Gastrocnemius medialis (tissue), 4 donors: ENCODE measurements at regions not wholly inside any gene's neighbourhood (a gene's known extent, or its start where the extent isn't known, plus 50 kb on each side); places are given as distances from the start of the nearest gene placed in this dataset.

Experiments
- CTCF ChIP-seq, 5 experiments: fragments of 450-650 bp in 3 of 5; fragments of 200-600 bp in 2 of 5; sonication (generic) in 2 of 5; IDR thresholded peaks in 4 of 5; conservative IDR thresholded peaks in 1 of 5; 1 replicate in 4 of 5; 2 replicates in 1 of 5; pipeline ENCODE4 v1.5.1; 2016 to 2019; ENCODE audit warnings: antibody characterized with exemption in 5 of 5, mild to moderate bottlenecking in 3 of 5, moderate library complexity in 3 of 5
- POLR2A ChIP-seq, 2 donors: fragments of 450-650 bp; IDR thresholded peaks; one replicate each; pipeline ENCODE4 v1.6.1; 2017; ENCODE audit warnings: antibody characterized with exemption in 2 of 2, mild to moderate bottlenecking in 2 of 2, moderate library complexity in 2 of 2

DNA sequence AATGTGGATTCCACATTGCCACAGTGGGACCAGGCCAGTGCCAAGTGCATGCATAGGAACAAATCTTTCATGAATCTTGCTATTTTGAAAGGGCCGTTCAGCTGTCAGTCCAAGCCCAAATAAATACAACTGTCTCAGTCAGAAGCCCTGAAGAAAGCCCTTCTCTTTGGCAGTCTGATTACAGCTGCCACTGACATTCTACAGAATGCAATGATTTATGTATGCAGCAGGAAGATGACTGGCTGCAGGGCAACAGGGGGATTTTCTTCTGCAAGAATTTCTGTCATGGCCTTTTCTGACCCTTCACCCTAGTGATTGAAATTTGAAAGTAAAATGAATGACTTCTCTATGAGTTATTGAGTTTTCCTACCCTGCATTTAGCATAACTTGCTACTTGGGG lies 86.7 kb upstream of the FER start:
- TF ChIP-seq CTCF (IDR thresholded peaks at IDR 0.05 in 4 of 5, conservative IDR thresholded peaks at IDR 0.05 in 1 of 5) (no peak), POLR2A (IDR thresholded peaks at IDR 0.05) (no peak)
